CD14-positive monocyte (primary cell): ENCODE measurements at regions not wholly inside any gene's neighbourhood (a gene's known extent, or its start where the extent isn't known, plus 50 kb on each side); places are given as distances from the start of the nearest gene placed in this dataset.

Experiments
- DNase-seq, 3 donors: peaks; one replicate each; pipeline ENCODE4 v3.0.0-alpha.2; 2011 to 2022
- H2AFZ ChIP-seq: 2 replicates; pipeline ENCODE4 v1.6.0; 2012; ENCODE audit warnings: mild to moderate bottlenecking, low read depth, low read length, inconsistent platforms; ENCODE audit not compliant: insufficient read depth, poor library complexity, severe bottlenecking
- H3K27ac ChIP-seq, 2 donors: 1 replicate in 1 of 2; 2 replicates in 1 of 2; pipeline ENCODE4 v1.5.1; 2012 to 2013; ENCODE audit warnings: low read length in 2 of 2, control low read depth in 1 of 2, inconsistent platforms in 1 of 2, low read depth in 1 of 2, mild to moderate bottlenecking in 1 of 2
- H3K27me3 ChIP-seq, 2 donors: one replicate each; pipeline versions ENCODE4 v1.6.0 to v1.6.1; 2011 to 2013; ENCODE audit warnings: low read length in 2 of 2; ENCODE audit not compliant: control insufficient read depth in 2 of 2, insufficient read depth in 2 of 2
- H3K36me3 ChIP-seq, 2 donors: replicated peaks in 1 of 2; 1 replicate in 1 of 2; 2 replicates in 1 of 2; pipeline versions ENCODE4 v1.5.1 to v1.6.1; 2012 to 2013; ENCODE audit warnings: low read length in 2 of 2, control low read depth in 1 of 2, inconsistent platforms in 1 of 2, mild to moderate bottlenecking in 1 of 2; ENCODE audit not compliant: insufficient read depth in 2 of 2, control insufficient read depth in 1 of 2
- H3K4me1 ChIP-seq, 2 donors: 1 replicate in 1 of 2; 2 replicates in 1 of 2; pipeline versions ENCODE4 v1.5.1 to v1.6.1; 2012 to 2013; ENCODE audit warnings: low read length in 2 of 2, control low read depth in 1 of 2, inconsistent platforms in 1 of 2, mild to moderate bottlenecking in 1 of 2, moderate library complexity in 1 of 2; ENCODE audit not compliant: insufficient read depth in 2 of 2, control insufficient read depth in 1 of 2
- H3K4me2 ChIP-seq: replicated peaks from 2 replicates; pipeline ENCODE3; 2012; ENCODE audit warnings: low read length, moderate library complexity, mild to moderate bottlenecking; ENCODE audit not compliant: poor library complexity, severe bottlenecking; ENCODE audit errors: extremely low read depth
- H3K4me3 ChIP-seq, 3 experiments: fragments of 200-600 bp in 1 of 3; sonication (generic) in 1 of 3; replicated peaks in 1 of 3; 1 replicate in 2 of 3; 2 replicates in 1 of 3; pipeline ENCODE4 v1.5.1; 2011 to 2013; ENCODE audit warnings: low read length in 3 of 3, mild to moderate bottlenecking in 3 of 3, control low read depth in 2 of 3, low read depth in 2 of 3, inconsistent platforms in 1 of 3, moderate library complexity in 1 of 3
- H3K79me2 ChIP-seq: 2 replicates; pipeline ENCODE4 v1.6.0; 2012; ENCODE audit warnings: mild to moderate bottlenecking, control low read depth, inconsistent platforms, low read length, moderate library complexity; ENCODE audit not compliant: insufficient read depth
- H3K9ac ChIP-seq: 2 replicates; pipeline ENCODE4 v1.6.0; 2017; ENCODE audit warnings: low read length, mild to moderate bottlenecking; ENCODE audit not compliant: insufficient read depth, poor library complexity, severe bottlenecking
- H3K9me3 ChIP-seq, 2 donors: replicated peaks in 1 of 2; 1 replicate in 1 of 2; 2 replicates in 1 of 2; pipeline versions ENCODE4 v1.5.1 to v1.6.1; 2012 to 2013; ENCODE audit warnings: low read length in 2 of 2, control low read depth in 1 of 2; ENCODE audit not compliant: control insufficient read depth in 1 of 2, insufficient read depth in 1 of 2
- H4K20me1 ChIP-seq: 2 replicates; pipeline ENCODE4 v1.6.0; 2012; ENCODE audit warnings: mild to moderate bottlenecking, low read length, control low read depth, moderate library complexity; ENCODE audit not compliant: insufficient read depth
- H3K27ac Mint-ChIP-seq, 7 donors: one replicate each; pipeline ENCODE4 v1.8.0; 2020; ENCODE audit warnings: mild to moderate bottlenecking in 7 of 7, mixed read lengths in 7 of 7, moderate library complexity in 6 of 7, inconsistent platforms in 2 of 7
- H3K27me3 Mint-ChIP-seq, 3 donors: one replicate each; pipeline ENCODE4 v1.8.0; 2021 to 2022; ENCODE audit warnings: low read depth in 3 of 3, mild to moderate bottlenecking in 3 of 3, mixed read lengths in 3 of 3, moderate library complexity in 3 of 3, inconsistent platforms in 1 of 3
- H3K36me3 Mint-ChIP-seq, 2 donors: one replicate each; pipeline ENCODE4 v1.8.0; 2020; ENCODE audit warnings: mixed read lengths in 2 of 2, inconsistent platforms in 1 of 2, mild to moderate bottlenecking in 1 of 2
- H3K4me1 Mint-ChIP-seq: one replicate; pipeline ENCODE4 v1.8.0; 2020; ENCODE audit warnings: mild to moderate bottlenecking, mixed read lengths
- H3K4me3 Mint-ChIP-seq, 2 donors: one replicate each; pipeline ENCODE4 v1.8.0; 2020; ENCODE audit warnings: mild to moderate bottlenecking in 2 of 2, mixed read lengths in 2 of 2, moderate library complexity in 1 of 2
- H3K9me3 Mint-ChIP-seq, 7 donors: one replicate each; pipeline ENCODE4 v1.8.0; 2020 to 2022; ENCODE audit warnings: mixed read lengths in 7 of 7, mild to moderate bottlenecking in 6 of 7, moderate library complexity in 6 of 7, inconsistent platforms in 2 of 7
- WGBS: methylation state at CpG from one replicate; pipeline ENCODE4 v1.1.5; 2013; ENCODE audit warnings: missing lambda C conversion rate; ENCODE audit not compliant: insufficient coverage; 5-methylcytosine and 5-hydroxymethylcytosine counted together
- intact Hi-C, 2 donors: fragments of 100-400 bp; cut with micrococcal nuclease; formaldehyde crosslinking; loops; one replicate each; pipeline versions ENCODE4 v1.15.0 to v1.15.1; 2023
- TF ChIP-seq, protein P1 (sequence below): fragments of 200-600 bp; IDR thresholded peaks from one replicate; pipeline ENCODE4 v1.8.0; 2022; ENCODE audit warnings: antibody characterized with exemption, mild to moderate bottlenecking

DNA sequence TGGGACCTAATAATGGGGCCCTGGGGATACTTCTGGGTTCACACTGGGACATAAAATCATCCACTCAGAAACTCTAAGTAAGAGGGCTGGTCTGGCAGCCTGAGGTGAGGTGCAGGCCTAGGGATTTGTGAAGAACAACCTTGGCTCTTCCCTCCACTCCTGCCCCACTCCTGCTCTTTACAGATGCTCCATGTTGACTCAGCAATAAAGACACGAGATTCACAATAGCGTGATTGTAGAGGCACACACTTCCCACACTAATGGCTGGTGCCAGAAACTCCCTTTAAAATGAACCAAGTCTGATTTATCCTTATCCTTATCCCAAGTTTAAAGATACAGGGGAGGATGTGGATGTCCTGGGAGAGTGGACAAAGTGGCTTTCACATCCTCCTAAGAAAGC lies 228.2 kb downstream of the ACTR3 start:
- no peaks in the 10 kb centered on the region for H3K4me1 ChIP-seq
- intact Hi-C loops, result no loop called here

DNA sequence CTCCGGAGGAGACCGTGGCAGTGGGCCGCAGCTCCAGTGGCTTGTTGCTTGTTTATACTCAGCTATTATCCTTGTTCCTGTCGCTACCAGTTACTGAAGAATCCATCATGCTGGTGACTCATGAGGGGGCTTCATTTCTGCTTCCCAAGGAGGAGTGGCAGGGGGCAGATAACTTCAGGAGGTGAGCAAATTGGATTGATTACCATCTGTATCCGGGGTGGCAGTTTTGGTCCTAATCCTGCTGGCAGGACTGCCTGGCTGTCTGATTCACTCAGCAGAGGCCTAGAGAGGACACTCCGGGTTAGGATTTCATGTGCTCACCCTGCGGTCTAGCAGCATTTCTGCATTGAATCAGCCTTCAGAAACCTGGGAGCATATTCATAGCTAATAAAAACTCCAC lies 230.0 kb downstream of the ACTR3 start:
- Histone ChIP-seq H3K27me3 (no peaks in the 10 kb centered on the region), H2AFZ (no peak overlapping the region), H4K20me1 (no peaks in the 10 kb centered on the region), H3K4me3 (no peak overlapping the region), H3K4me2 (no peak overlapping the region), H3K27ac (no peak overlapping the region), H3K9me3 (no peaks in the 10 kb centered on the region), H3K4me1 (no peaks in the 10 kb centered on the region), H3K79me2 (no peaks in the 10 kb centered on the region), H3K36me3 (no peaks in the 10 kb centered on the region), H3K9ac (no peak overlapping the region)
- Mint-ChIP-seq H3K9me3 (peaks cover 0 to 2% (median 0%) of the 10 kb centered on the region in 7 donors), H3K36me3 (no peaks in the 10 kb centered on the region), H3K4me3 (no peak overlapping the region), H3K4me1 (no peaks in the 10 kb centered on the region), H3K27ac (no peak overlapping the region), H3K27me3 (no peaks in the 10 kb centered on the region)
- intact Hi-C loops, result no loop called here
- 76% methylated on average over 5 of the region's 7 CpGs for WGBS
- no peak for DNase-seq
- TF ChIP-seq, protein P1, sequence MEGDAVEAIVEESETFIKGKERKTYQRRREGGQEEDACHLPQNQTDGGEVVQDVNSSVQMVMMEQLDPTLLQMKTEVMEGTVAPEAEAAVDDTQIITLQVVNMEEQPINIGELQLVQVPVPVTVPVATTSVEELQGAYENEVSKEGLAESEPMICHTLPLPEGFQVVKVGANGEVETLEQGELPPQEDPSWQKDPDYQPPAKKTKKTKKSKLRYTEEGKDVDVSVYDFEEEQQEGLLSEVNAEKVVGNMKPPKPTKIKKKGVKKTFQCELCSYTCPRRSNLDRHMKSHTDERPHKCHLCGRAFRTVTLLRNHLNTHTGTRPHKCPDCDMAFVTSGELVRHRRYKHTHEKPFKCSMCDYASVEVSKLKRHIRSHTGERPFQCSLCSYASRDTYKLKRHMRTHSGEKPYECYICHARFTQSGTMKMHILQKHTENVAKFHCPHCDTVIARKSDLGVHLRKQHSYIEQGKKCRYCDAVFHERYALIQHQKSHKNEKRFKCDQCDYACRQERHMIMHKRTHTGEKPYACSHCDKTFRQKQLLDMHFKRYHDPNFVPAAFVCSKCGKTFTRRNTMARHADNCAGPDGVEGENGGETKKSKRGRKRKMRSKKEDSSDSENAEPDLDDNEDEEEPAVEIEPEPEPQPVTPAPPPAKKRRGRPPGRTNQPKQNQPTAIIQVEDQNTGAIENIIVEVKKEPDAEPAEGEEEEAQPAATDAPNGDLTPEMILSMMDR, result no peak

More for the DNA sequence above, 228.2 kb downstream of the ACTR3 start:
- Mint-ChIP-seq H3K9me3 (peaks cover 0 to 6% (median 0%) of the 10 kb centered on the region in 7 donors), H3K27ac (no peak overlapping the region), H3K27me3 (no peaks in the 10 kb centered on the region), H3K4me1 (no peaks in the 10 kb centered on the region), H3K36me3 (no peaks in the 10 kb centered on the region), H3K4me3 (no peak overlapping the region)
- H3K27ac ChIP-seq, result no peak overlapping the region
- H3K9me3 ChIP-seq, result no peaks in the 10 kb centered on the region
- DNase-seq, result no peak
- H3K9ac ChIP-seq, result no peak overlapping the region
- 83% methylated on average over 2 of the region's 2 CpGs for whole genome bisulfite sequencing
- H3K27me3 ChIP-seq, result no peaks in the 10 kb centered on the region
- no peak overlapping the region for H3K4me2 ChIP-seq
- H3K4me3 ChIP-seq, result no peak overlapping the region
- TF ChIP-seq, protein P1, result no peak
- H2AFZ ChIP-seq, result no peak overlapping the region
- H4K20me1 ChIP-seq, result no peaks in the 10 kb centered on the region
- H3K36me3 ChIP-seq, result no peaks in the 10 kb centered on the region
- H3K79me2 ChIP-seq, result no peaks in the 10 kb centered on the region
